Endometrium (tissue), 2 donors: ENCODE measurements at regions not wholly inside any gene's neighbourhood (a gene's known extent, or its start where the extent isn't known, plus 50 kb on each side); places are given as distances from the start of the nearest gene placed in this dataset.

ENCODE experiments used
- FAIRE-seq: peaks from 2 replicates; lab custom pipeline; 2012; peaks lifted over from hg19 to GRCh38; lab: Jason Lieb, UNC
- donor health status: control.
- donor health status: control.

- no peak for FAIRE-seq
Observed at GRCh38 chr6:87907521-87907920, 140.1 kb upstream of the SPACA1 start.

- FAIRE-seq = peak; percentile 72
Observed at GRCh38 chr6:87905101-87905641, 142.5 kb upstream of the SPACA1 start.

GRCh38 chr6:87904011-87904410 lies 143.6 kb upstream of the SPACA1 start:
- no peak for FAIRE-seq

GRCh38 chr6:87903323-87903722 lies 144.3 kb upstream of the SPACA1 start:
- no peak for FAIRE-seq

DNA sequence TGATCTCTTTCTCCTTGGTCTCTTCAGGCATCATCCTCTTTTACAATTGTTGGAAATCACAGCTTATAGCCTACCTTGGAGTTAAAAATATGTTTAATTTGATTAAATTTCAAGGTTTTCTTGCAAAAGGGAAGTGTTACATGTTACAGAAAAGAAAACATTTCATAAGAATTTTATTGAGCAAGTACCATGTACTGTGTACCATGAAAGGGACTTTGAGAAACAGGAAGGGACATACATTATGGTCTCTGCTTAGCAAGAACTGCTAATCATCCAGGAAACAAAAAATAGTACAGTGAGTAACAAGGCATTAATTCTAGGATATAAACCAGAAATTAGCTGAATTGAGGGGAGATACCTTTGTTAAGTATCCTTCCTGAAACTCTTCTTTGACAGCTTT lies 145.3 kb upstream of the SPACA1 start:
- no peak for FAIRE-seq

- no peak for FAIRE-seq
Observed at GRCh38 chr6:87901613-87902012, 146.0 kb upstream of the SPACA1 start.

GRCh38 chr6:87900160-87900698 lies 147.4 kb upstream of the SPACA1 start:
- no peak for FAIRE-seq

GRCh38 chr6:87899499-87900147 lies 148.0 kb upstream of the SPACA1 start:
- no peak for FAIRE-seq

DNA sequence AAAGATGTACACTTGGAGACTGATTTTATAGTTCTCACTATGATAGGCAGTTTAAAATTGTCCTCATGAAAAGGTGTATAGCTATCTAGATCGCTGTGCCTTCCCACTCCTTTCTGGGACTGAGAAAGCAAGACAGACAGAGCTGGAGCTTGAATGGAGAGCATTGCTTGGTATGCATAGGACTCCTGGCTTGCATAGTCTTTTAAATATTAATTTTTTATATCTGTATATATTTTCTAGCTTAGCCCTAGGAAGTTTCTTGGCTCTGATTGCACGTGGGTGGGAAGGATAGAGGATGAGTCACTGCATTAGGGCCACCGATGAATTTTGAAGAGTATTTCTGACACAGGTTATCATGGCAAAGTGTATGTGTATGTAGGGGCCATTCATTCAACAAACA lies 150.0 kb upstream of the SPACA1 start:
- no peak for FAIRE-seq

DNA sequence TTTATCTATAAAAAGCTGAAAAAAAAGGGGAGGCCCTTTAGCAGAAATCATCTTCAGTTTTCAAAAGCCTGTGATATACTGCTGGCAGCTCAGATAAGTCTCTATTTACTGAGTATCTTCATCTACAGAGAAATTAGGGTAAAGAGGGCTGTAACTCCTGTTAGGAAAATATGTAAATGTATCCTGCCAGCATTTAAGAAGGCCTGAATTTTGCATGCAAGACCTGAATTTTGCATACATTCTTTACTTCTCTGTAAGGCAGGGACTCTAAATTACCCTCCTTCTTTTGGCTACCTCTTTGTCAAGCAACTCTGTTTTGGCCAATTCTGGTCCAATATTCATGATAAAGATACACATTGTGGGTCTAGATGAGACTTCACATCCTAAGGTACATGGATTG lies 150.6 kb upstream of the SPACA1 start:
- FAIRE-seq = no peak

DNA sequence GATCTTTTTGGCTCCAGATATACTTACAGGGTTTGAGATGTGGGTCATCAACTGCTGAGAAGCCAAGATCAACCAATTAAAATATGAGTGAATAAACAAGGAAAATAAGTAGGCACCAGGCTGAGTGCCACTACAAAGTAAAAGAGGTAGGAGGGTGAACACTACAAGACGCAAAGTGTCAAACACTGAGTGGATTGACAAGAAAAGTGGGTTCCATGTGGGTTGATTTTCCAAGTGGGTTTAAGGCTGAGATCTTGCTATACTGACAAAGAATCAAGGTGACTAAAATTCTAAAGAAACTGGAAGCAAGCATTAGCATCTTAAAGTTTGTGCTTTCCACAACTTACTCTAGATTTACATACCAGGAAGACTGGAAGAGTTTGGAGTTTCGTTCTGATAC lies 160.4 kb upstream of the SPACA1 start:
- FAIRE-seq = no peak

GRCh38 chr6:87884203-87884602 lies 163.4 kb upstream of the SPACA1 start:
- FAIRE-seq = no peak

- FAIRE-seq = peak; percentile 72
Observed at GRCh38 chr6:87881342-87881895, 166.2 kb upstream of the SPACA1 start.

DNA sequence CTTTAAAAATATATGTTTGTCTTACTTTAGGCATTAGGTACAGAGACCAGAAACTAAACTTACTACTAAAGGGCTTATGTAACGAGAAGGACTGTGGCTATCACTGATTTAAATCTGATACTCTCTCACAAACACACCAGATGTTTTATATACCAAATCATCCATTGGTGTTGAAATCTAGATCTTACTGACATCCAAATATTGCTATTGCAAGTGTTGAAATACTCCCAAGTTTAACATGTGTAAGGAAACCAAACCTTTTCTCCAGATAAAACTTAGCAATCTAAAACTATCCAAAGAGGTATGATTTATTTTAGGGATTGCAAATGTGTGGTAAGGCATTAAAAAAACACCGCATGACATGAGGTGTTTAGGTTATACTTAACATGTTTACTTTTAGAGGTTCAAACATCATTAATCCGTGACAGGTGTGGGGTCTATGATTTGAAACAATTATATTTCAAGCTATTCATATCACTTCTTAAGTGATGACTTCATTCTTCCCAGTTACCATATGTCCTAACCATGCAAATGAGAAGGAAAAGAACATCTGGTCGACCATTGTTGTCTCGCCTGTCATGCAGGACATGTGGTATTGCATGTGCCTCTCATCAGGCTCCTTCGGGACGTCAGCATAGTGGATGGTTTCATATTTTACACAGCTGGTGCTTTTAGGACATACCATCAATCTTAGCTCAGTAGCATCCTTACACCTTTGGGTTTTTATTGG lies 168.3 kb upstream of the SPACA1 start:
- peak; percentile 8 for FAIRE-seq

GRCh38 chr6:87875781-87876180 lies 171.9 kb upstream of the SPACA1 start:
- no peak for FAIRE-seq

DNA sequence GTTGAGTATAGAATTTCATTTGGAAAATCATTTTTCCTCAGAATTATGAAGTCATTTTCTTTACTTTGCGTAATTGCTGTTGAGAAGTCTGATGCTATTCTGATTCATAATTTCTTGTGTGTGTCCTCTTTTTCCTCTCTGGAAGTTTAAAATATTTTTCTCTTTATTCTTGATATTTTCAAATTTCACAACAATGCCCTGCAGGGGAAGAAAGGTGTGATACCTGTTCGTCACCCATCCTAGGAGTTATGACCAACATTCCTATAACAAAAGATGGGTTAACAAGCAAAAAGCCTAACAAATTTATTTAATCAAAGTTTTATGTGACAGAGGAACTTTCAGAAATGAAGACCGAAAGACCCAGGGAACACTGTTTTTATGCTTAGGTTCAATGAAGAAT lies 171.5 kb upstream of the AKIRIN2 start:
- FAIRE-seq = no peak

DNA sequence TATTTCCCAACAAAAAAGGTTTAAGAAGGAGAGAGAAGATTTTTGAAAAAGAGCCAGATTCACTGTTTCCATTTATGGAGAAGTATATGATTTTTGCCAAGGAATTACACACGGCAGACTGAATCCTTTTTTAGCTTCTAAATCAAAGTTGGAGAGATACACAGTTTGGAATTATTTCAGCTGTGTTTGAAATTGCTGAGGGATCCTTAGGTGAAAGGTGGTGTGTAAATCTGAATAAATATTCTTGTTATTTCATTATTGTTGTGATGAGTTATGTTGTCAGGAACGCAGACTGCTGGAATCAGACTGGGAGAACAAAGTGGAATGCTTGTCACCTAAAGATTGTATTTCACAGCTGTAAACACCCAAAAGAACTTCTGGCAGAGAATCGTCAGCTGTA lies 168.5 kb upstream of the AKIRIN2 start:
- FAIRE-seq = peak; percentile 93

DNA sequence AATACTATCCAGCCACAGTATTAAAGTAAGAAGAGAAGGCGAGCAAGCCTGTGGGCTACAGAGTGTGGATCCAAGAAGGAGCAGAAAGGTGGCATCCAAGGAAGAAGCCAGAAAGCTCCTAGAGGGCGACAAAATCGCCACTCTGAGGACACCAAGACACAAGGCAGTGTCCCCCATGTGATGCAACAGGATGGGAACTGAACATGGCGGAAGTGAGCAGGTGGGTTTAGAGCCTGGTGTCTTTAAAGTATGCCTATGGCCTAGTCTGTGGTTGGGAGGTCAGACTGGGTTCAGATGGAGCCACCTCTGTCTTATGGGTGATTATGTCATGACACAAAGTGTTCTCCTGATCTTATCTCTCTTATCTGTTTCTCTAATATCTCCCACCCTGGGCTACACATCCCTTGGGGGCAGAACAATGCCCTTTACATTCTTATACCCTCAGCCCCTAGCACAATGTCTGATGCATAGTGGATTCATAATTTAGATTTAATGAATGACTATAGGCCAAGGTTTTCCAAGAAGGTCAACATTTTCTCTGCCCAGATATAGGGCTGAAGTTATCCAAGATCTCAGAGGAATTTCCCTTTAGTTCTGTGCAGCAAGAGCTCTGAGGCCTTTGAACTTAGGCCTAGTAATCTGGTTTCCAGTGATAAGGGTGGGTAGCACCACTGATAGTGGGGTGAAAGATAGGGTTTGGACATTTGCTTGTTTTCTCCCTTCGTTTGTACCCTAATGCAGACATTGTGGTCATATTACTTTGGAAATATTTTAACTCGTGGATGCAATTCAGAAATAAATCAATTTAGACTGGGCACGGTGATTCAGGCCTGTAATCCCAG lies 167.3 kb upstream of the AKIRIN2 start:
- no peak for FAIRE-seq

DNA sequence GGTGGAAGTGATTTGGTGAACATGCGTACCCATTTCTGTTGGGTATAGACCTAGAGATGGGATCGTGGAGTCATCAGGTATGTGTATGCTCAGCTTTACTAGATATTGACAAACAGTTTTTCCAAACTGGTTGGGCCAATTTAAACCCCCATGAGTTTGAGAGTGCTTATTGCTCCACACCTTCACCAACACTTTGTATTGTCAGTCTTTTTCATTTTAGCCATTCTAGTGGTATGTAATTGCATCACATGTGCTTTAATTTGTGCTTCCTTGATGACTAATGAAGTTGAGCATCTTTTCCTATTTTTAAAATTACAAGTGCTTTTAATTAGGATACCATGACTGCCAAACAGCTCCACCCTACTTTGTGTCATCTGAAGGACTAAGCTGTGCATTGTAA lies 158.9 kb upstream of the AKIRIN2 start:
- FAIRE-seq = no peak

DNA sequence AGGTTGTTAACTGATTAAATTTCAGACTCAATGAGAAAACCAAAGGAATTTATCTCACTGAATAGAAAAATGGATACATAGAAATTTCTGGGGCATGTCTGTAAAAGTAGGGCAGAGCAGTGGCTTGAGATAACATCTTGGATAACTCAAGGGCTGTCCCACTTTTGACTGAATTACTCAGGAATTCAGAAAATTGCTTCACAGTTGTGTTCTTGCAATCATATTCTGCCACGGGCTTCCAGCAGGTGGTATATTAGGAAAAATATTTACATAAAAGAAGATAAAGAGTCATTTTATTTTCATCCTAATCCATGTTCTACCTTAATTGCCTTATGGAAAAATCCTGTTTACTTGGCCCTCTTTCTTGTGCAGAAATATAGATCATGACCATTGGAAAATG lies 156.4 kb upstream of the AKIRIN2 start:
- FAIRE-seq = no peak

GRCh38 chr6:87851674-87852299 lies 149.8 kb upstream of the AKIRIN2 start:
- FAIRE-seq = no peak

DNA sequence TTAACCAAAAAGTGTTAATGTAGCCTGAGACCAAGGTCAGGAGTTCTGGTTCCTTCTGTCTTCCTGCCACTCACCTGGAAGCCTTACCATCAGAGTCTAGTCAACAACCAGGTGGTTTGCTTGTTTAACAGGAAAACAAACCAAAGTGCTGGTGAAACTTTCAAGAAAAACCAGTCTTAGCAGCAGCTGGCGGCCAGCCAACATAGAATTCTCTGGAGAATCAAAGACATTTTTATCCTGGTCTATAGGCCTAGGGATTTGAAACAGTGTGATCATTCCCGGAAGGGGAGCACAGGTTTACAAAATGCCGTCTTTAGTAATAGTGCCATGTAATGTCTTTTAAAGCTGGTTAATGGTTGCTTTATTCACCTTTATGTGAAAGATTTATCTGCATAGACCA lies 146.6 kb upstream of the AKIRIN2 start:
- FAIRE-seq = no peak
